GM12892 (cell line): ENCODE measurements at regions not wholly inside any gene's neighbourhood (a gene's known extent, or its start where the extent isn't known, plus 50 kb on each side); places are given as distances from the start of the nearest gene placed in this dataset.

Experiments
- POLR2A ChIP-seq: IDR thresholded peaks from 2 replicates; pipeline ENCODE4 v1.6.1; 2011; ENCODE audit warnings: low read depth, low read length, control low read depth
- POLR2AphosphoS5 ChIP-seq: IDR thresholded peaks from 2 replicates; pipeline ENCODE4 v1.6.1; 2011; ENCODE audit warnings: low read depth, low read length, control low read depth
- TAF1 ChIP-seq: IDR thresholded peaks from 2 replicates; pipeline ENCODE4 v1.6.1; 2011; ENCODE audit warnings: low read depth, mild to moderate bottlenecking, control low read depth, low read length, borderline replicate concordance

DNA sequence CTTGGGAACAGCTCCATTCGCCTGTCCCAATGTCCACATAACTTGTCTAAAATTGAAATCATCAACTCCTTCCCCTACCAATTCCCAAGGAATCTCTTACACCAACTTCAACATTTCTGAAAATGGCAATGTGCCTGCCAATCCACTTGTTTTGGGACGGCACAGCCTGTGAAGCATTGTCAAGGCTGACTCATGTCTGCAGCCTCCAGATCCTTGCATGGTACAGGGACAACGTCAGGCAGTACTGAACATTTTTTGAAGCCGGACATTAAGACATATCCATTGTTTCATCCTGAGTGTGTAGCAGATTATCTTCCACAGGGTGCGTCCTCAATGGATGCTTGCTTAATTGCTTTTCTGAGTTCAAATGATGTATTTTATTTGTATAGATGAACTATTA, 794.1 kb downstream of the BCL11B start:
- TF ChIP-seq POLR2A (no peak), POLR2AphosphoS5 (no peak), TAF1 (no peak)
